Thymus (tissue), 11 donors: ENCODE measurements at regions not wholly inside any gene's neighbourhood (a gene's known extent, or its start where the extent isn't known, plus 50 kb on each side); places are given as distances from the start of the nearest gene placed in this dataset.
"Not testable (repeated sequence)": the region's sequence is repeated elsewhere in the genome, so short reads cannot be mapped to it uniquely, and the experiment has no call there.

Experiments
- DNase-seq, 9 donors: peaks; one replicate each; pipeline ENCODE4 v3.0.0-alpha.2; 2013; ENCODE audit warnings: low spot score in 9 of 9, low read depth in 6 of 9, missing footprints in 1 of 9
- H3K27ac ChIP-seq, 2 donors: one replicate each; pipeline ENCODE4 v1.5.1; 2013; ENCODE audit warnings: control low read depth in 1 of 2, low read depth in 1 of 2, low read length in 1 of 2, mild to moderate bottlenecking in 1 of 2, moderate library complexity in 1 of 2
- H3K27me3 ChIP-seq, 2 donors: one replicate each; pipeline ENCODE4 v1.5.1; 2013; ENCODE audit warnings: low read length in 1 of 2; ENCODE audit not compliant: control insufficient read depth in 2 of 2, insufficient read depth in 1 of 2
- H3K36me3 ChIP-seq, 2 donors: one replicate each; pipeline ENCODE4 v1.5.1; 2013; ENCODE audit warnings: low read length in 1 of 2, mild to moderate bottlenecking in 1 of 2, moderate library complexity in 1 of 2; ENCODE audit not compliant: control insufficient read depth in 2 of 2, insufficient read depth in 2 of 2
- H3K4me1 ChIP-seq, 2 donors: one replicate each; pipeline ENCODE4 v1.5.1; 2013; ENCODE audit warnings: low read length in 2 of 2; ENCODE audit not compliant: control insufficient read depth in 2 of 2, insufficient read depth in 2 of 2
- H3K4me3 ChIP-seq, 2 donors: one replicate each; pipeline ENCODE4 v1.5.1; 2013; ENCODE audit warnings: low read length in 2 of 2, control low read depth in 1 of 2, mild to moderate bottlenecking in 1 of 2
- H3K9me3 ChIP-seq, 2 donors: one replicate each; pipeline ENCODE4 v1.5.1; 2013; ENCODE audit warnings: low read length in 1 of 2, mild to moderate bottlenecking in 1 of 2; ENCODE audit not compliant: control insufficient read depth in 2 of 2, insufficient read depth in 1 of 2
- WGBS: extraction: QIAGEN DNeasy Blood & Tissue Kit; methylation state at CpG from one replicate; pipeline ENCODE4 v1.1.7; 2013; 5-methylcytosine and 5-hydroxymethylcytosine counted together
- donor health status: healthy.

GRCh38 chr16:29237495-29237894 lies 169.0 kb downstream of the NPIPB11 start:
- not testable (repeated sequence) for DNase-seq, H3K9me3 ChIP-seq, H3K27ac ChIP-seq, H3K4me1 ChIP-seq, H3K36me3 ChIP-seq, H3K4me3 ChIP-seq, H3K27me3 ChIP-seq
- WGBS = 98% methylated on average over 15 of the region's 15 CpGs

GRCh38 chr16:29237023-29237422 lies 169.5 kb downstream of the NPIPB11 start:
- not testable (repeated sequence) for H3K27ac ChIP-seq, H3K27me3 ChIP-seq, H3K4me1 ChIP-seq, H3K36me3 ChIP-seq, H3K9me3 ChIP-seq, H3K4me3 ChIP-seq, DNase-seq
- 93% methylated on average over 30 of the region's 30 CpGs for WGBS

GRCh38 chr16:29235836-29236370 lies 170.6 kb downstream of the NPIPB11 start:
- H3K4me1 ChIP-seq, DNase-seq, H3K36me3 ChIP-seq, H3K27ac ChIP-seq, H3K9me3 ChIP-seq, H3K4me3 ChIP-seq, H3K27me3 ChIP-seq: not testable (repeated sequence)
- 97% methylated on average over 16 of the region's 16 CpGs for WGBS

GRCh38 chr16:29234536-29235275 lies 171.8 kb downstream of the NPIPB11 start:
- WGBS = 93% methylated on average over 21 of the region's 21 CpGs
- H3K4me1 ChIP-seq, H3K36me3 ChIP-seq, H3K27me3 ChIP-seq, H3K9me3 ChIP-seq, H3K4me3 ChIP-seq, DNase-seq, H3K27ac ChIP-seq: not testable (repeated sequence)

GRCh38 chr16:29233705-29234404 lies 172.7 kb downstream of the NPIPB11 start:
- not testable (repeated sequence) for H3K9me3 ChIP-seq, H3K27ac ChIP-seq, H3K27me3 ChIP-seq, H3K36me3 ChIP-seq, DNase-seq, H3K4me1 ChIP-seq, H3K4me3 ChIP-seq
- 96% methylated on average over 23 of the region's 23 CpGs for WGBS

- Histone ChIP-seq H3K4me1 (peaks cover 0 to 5% of the 10 kb centered on the region in 2 donors), H3K27me3 (no peaks in the 10 kb centered on the region), H3K9me3 (no peaks in the 10 kb centered on the region), H3K27ac (no peak overlapping the region), H3K4me3 (no peak overlapping the region), H3K36me3 (no peaks in the 10 kb centered on the region)
- DNase-seq = no peak
- WGBS = 95% methylated on average over 30 of the region's 30 CpGs
These were observed 173.5 kb downstream of the NPIPB11 start for GRCh38 chr16:29232811-29233704.

- DNase-seq = not testable (repeated sequence)
- 97% methylated on average over 10 of the region's 10 CpGs for WGBS
These were observed 174.3 kb downstream of the NPIPB11 start for GRCh38 chr16:29232160-29232705.

GRCh38 chr16:29231244-29231643 lies 175.3 kb downstream of the NPIPB11 start:
- no peaks in the 10 kb centered on the region for H3K36me3 ChIP-seq
- no peak for DNase-seq

More at GRCh38 chr16:29232160-29232705, 174.3 kb downstream of the NPIPB11 start:
- H3K27ac ChIP-seq, H3K36me3 ChIP-seq, H3K9me3 ChIP-seq, H3K4me3 ChIP-seq, H3K4me1 ChIP-seq, H3K27me3 ChIP-seq: not testable (repeated sequence)

More at GRCh38 chr16:29231244-29231643, 175.3 kb downstream of the NPIPB11 start:
- Histone ChIP-seq H3K27ac (no peak overlapping the region), H3K27me3 (no peaks in the 10 kb centered on the region), H3K4me1 (peaks cover 0 to 8% of the 10 kb centered on the region in 2 donors), H3K9me3 (no peaks in the 10 kb centered on the region), H3K4me3 (no peak overlapping the region)
- 93% methylated on average over 18 of the region's 18 CpGs for WGBS
